Stomach (tissue), 4 donors: ENCODE measurements at regions not wholly inside any gene's neighbourhood (a gene's known extent, or its start where the extent isn't known, plus 50 kb on each side); places are given as distances from the start of the nearest gene placed in this dataset.

Experiments used
- EP300 ChIP-seq: sonication (generic); formaldehyde crosslinking; IDR thresholded peaks from one replicate; pipeline ENCODE4 v1.6.1; 2017; ENCODE audit warnings: antibody characterized with exemption
- POLR2AphosphoS5 ChIP-seq, 3 donors: sonication (generic); formaldehyde crosslinking; IDR thresholded peaks; one replicate each; pipeline ENCODE4 v1.6.1; 2016; ENCODE audit warnings: antibody characterized with exemption in 3 of 3
- TF ChIP-seq, protein P1 (sequence below), 7 experiments: fragments of 450-650 bp in 4 of 7; fragments of 200-600 bp in 3 of 7; sonication (generic) in 3 of 7; IDR thresholded peaks; one replicate each; pipeline ENCODE4 v1.5.1; 2016 to 2019; ENCODE audit warnings: antibody characterized with exemption in 7 of 7, control low read depth in 2 of 7, mild to moderate bottlenecking in 1 of 7

DNA sequence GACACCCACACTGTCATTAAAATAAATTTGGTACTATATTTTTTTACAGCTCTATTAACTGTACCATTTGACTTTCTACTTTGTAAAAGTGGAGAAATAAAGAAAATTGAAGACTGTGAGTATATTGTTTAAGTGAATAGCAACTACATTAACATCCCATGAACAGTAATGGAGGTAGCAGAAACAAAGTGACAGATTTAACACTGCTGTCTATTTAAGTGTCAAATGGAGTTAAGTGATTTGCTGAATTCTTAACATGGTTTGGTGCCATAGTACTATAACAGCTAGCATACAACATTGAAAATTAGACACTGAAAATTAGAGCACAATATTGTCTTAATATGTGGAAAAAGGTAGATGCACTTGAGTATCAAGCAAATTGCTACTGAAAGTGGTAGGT, 76.2 kb downstream of the C4orf33 start:
- TF ChIP-seq EP300 = no peak
- TF ChIP-seq, protein P1, sequence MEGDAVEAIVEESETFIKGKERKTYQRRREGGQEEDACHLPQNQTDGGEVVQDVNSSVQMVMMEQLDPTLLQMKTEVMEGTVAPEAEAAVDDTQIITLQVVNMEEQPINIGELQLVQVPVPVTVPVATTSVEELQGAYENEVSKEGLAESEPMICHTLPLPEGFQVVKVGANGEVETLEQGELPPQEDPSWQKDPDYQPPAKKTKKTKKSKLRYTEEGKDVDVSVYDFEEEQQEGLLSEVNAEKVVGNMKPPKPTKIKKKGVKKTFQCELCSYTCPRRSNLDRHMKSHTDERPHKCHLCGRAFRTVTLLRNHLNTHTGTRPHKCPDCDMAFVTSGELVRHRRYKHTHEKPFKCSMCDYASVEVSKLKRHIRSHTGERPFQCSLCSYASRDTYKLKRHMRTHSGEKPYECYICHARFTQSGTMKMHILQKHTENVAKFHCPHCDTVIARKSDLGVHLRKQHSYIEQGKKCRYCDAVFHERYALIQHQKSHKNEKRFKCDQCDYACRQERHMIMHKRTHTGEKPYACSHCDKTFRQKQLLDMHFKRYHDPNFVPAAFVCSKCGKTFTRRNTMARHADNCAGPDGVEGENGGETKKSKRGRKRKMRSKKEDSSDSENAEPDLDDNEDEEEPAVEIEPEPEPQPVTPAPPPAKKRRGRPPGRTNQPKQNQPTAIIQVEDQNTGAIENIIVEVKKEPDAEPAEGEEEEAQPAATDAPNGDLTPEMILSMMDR (IDR thresholded peaks at IDR 0.05) = no peak
- no peak for TF ChIP-seq POLR2AphosphoS5 (IDR thresholded peaks at IDR 0.05)
